ENCODE measurements at regions not wholly inside any gene's neighbourhood (a gene's known extent, or its start where the extent isn't known, plus 50 kb on each side); places are given as distances from the start of the nearest gene placed in this dataset.

GRCh38 chr14:28142400-28143015 lies 624.1 kb upstream of the FOXG1 start:
- dilution Hi-C loops (cut with HindIII; ENCODE audit: low sequenced_read_pairs, unreplicated experiment) (no loop called here), in situ Hi-C loops (cut with MboI; ENCODE audit: low sequenced_read_pairs) (no loop called here), intact Hi-C loops (cut with micrococcal nuclease) (no loop called here)
- Histone ChIP-seq H3K23ac (ENCODE audit: low read depth, low read length) (no peak overlapping the region), H3K4me1 (ENCODE audit: control insufficient read depth, insufficient read depth, low read length) (no peaks in the 10 kb centered on the region), H3K9me3 (ENCODE audit: control insufficient read depth, insufficient read depth, low read length) (peaks cover 4% of the 10 kb centered on the region; the same call in 1 of the 2 replicates), H2BK5ac (ENCODE audit: low read depth, low read length, poor library complexity, severe bottlenecking) (no peak overlapping the region), H3K27ac (ENCODE audit: insufficient read depth, low read length) (no peak overlapping the region), H3K9me1 (ENCODE audit: insufficient read depth, low read length) (no peaks in the 10 kb centered on the region), H2BK120ac (ENCODE audit: low read depth, low read length) (no peak overlapping the region), H2BK20ac (ENCODE audit: low read depth, low read length) (no peak overlapping the region), H3K9ac (ENCODE audit: low read depth, low read length) (no peak overlapping the region), H2AK5ac (ENCODE audit: low read depth, low read length) (no peak overlapping the region), H4K20me1 (ENCODE audit: insufficient read depth, low read length) (no peaks in the 10 kb centered on the region), H3K79me1 (ENCODE audit: low read depth in 1 of 2, low read length in 2 of 2) (no peaks in the 10 kb centered on the region), H2BK15ac (ENCODE audit: low read depth, low read length) (no peak overlapping the region), H3K4me3 (ENCODE audit: insufficient read depth, low read depth, low read length) (no peak overlapping the region), H4K91ac (ENCODE audit: insufficient read depth, low read depth, low read length) (no peak overlapping the region), H3K14ac (replicated peaks; ENCODE audit: low read depth, low read length) (no peak overlapping the region), H3K56ac (ENCODE audit: extremely low read depth, insufficient read depth, low read length) (no peak overlapping the region), H3K4ac (ENCODE audit: low read depth, low read length) (no peak overlapping the region), H4K8ac (ENCODE audit: low read depth in 2 of 2, low read length in 2 of 2) (no peak overlapping the region), H3K36me3 (ENCODE audit: control insufficient read depth, insufficient read depth, low read length) (no peaks in the 10 kb centered on the region), H3K18ac (ENCODE audit: low read depth, low read length) (no peak overlapping the region), H2AFZ (replicated peaks; ENCODE audit: low read length, poor library complexity) (no peak overlapping the region), H3K4me2 (ENCODE audit: low read depth, low read length) (no peak overlapping the region), H4K5ac (ENCODE audit: low read depth, low read length) (no peak overlapping the region), H2AK9ac (replicated peaks; ENCODE audit: low read depth, low read length, poor library complexity) (no peak overlapping the region), H3K27me3 (ENCODE audit: control insufficient read depth, insufficient read depth, low read length) (no peaks in the 10 kb centered on the region)
- ATAC-seq (ENCODE audit: low read depth) (no peak), DNase-seq (no peak)
- ChIA-PET CTCF (no interaction called here), POLR2A (ENCODE audit: unreplicated experiment) (no interaction called here)
- no peak for TF ChIP-seq FOS (IDR thresholded peaks at IDR 0.05; ENCODE audit: low read depth, low read length)
- no peak for TF ChIP-seq MAFK (IDR thresholded peaks at IDR 0.05; ENCODE audit: low read depth, low read length)
- TF ChIP-seq NFE2L2 (IDR thresholded peaks at IDR 0.05; ENCODE audit: low read depth, low read length): no peak
- TF ChIP-seq RFX5 (IDR thresholded peaks at IDR 0.05; ENCODE audit: low read depth, low read length): no peak
- no peak for TF ChIP-seq CTCF (conservative IDR thresholded peaks at IDR 0.05; ENCODE audit: low read depth, low read length)
- TF ChIP-seq RCOR1 (IDR thresholded peaks at IDR 0.05; ENCODE audit: insufficient replicate concordance, low read length): no peak
- no peak for TF ChIP-seq CHD1 (IDR thresholded peaks at IDR 0.05; ENCODE audit: low read depth, low read length)
- TF ChIP-seq RAD21 (IDR thresholded peaks at IDR 0.05; ENCODE audit: low read length): no peak
- no peak for TF ChIP-seq POLR2A (IDR thresholded peaks at IDR 0.05; ENCODE audit: low read depth, low read length)
- no peak for TF ChIP-seq MXI1 (IDR thresholded peaks at IDR 0.05; ENCODE audit: borderline replicate concordance, low read depth, low read length)
- TF ChIP-seq BHLHE40 (IDR thresholded peaks at IDR 0.05; ENCODE audit: low read depth, low read length): no peak
- no peak for TF ChIP-seq MAZ (IDR thresholded peaks at IDR 0.05; ENCODE audit: borderline replicate concordance, low read depth, low read length)
- TF ChIP-seq, protein P1, sequence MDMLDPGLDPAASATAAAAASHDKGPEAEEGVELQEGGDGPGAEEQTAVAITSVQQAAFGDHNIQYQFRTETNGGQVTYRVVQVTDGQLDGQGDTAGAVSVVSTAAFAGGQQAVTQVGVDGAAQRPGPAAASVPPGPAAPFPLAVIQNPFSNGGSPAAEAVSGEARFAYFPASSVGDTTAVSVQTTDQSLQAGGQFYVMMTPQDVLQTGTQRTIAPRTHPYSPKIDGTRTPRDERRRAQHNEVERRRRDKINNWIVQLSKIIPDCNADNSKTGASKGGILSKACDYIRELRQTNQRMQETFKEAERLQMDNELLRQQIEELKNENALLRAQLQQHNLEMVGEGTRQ (IDR thresholded peaks at IDR 0.05; ENCODE audit: low read depth, low read length): no peak
- TF ChIP-seq, protein P2, sequence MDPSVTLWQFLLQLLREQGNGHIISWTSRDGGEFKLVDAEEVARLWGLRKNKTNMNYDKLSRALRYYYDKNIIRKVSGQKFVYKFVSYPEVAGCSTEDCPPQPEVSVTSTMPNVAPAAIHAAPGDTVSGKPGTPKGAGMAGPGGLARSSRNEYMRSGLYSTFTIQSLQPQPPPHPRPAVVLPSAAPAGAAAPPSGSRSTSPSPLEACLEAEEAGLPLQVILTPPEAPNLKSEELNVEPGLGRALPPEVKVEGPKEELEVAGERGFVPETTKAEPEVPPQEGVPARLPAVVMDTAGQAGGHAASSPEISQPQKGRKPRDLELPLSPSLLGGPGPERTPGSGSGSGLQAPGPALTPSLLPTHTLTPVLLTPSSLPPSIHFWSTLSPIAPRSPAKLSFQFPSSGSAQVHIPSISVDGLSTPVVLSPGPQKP (IDR thresholded peaks at IDR 0.05; ENCODE audit: borderline replicate concordance, low read depth, low read length): no peak
- TF ChIP-seq SMC3 (IDR thresholded peaks at IDR 0.05; ENCODE audit: low read depth, low read length): no peak
- no peak for TF ChIP-seq CEBPB (IDR thresholded peaks at IDR 0.05; ENCODE audit: low read depth, low read length)
- BruUV-seq (replicated peaks): no TSS peak
- no CpG with 5 or more reads among the region's 3 CpGs for WGBS, 2 experiments (ENCODE audit: extremely low coverage in 2 of 2, insufficient read length in 1 of 2)

All from IMR-90 (cell line).